H1 (cell line): ENCODE measurements at regions not wholly inside any gene's neighbourhood (a gene's known extent, or its start where the extent isn't known, plus 50 kb on each side); places are given as distances from the start of the nearest gene placed in this dataset.

Experiments
- CTCF ChIA-PET: fragments of 300-600 bp; sonication (Branson Sonifier 250); formaldehyde crosslinking; loops from one replicate; lab custom pipeline; 2021; ENCODE audit not compliant: partially characterized antibody; lab: Charles Lee
- POLR2A ChIA-PET: fragments of 300-600 bp; sonication (Branson Sonifier 250); formaldehyde crosslinking; loops from one replicate; lab custom pipeline; 2021; ENCODE audit warnings: inconsistent platforms; ENCODE audit not compliant: partially characterized antibody; lab: Charles Lee
- DNase-seq, 2 experiments: peaks; one replicate each; pipeline versions ENCODE4 v3.0.0 to v3.0.0-alpha.2; 2010 to 2022; ENCODE audit warnings: low spot score in 2 of 2, low read depth in 1 of 2, mixed read lengths in 1 of 2
- FAIRE-seq: peaks from 2 replicates; lab custom pipeline; 2011; peaks lifted over from hg19 to GRCh38; lab: Jason Lieb, UNC
- H2AFZ ChIP-seq: 2 replicates; pipeline ENCODE4 v1.8.1; 2012; ENCODE audit warnings: low read length, inconsistent platforms
- H2AK5ac ChIP-seq: 2 replicates; pipeline ENCODE4 v1.6.1; 2013; ENCODE audit warnings: low read depth, low read length
- H2BK120ac ChIP-seq: replicated peaks from 2 replicates; pipeline ENCODE3; 2013; ENCODE audit warnings: low read depth, low read length, inconsistent platforms
- H2BK12ac ChIP-seq: 2 replicates; pipeline ENCODE4 v1.6.1; 2013; ENCODE audit warnings: low read depth, low read length
- H2BK15ac ChIP-seq: 2 replicates; pipeline ENCODE4 v1.6.1; 2013; ENCODE audit warnings: low read length
- H2BK20ac ChIP-seq: 2 replicates; pipeline ENCODE4 v1.6.1; 2013; ENCODE audit warnings: low read length
- H2BK5ac ChIP-seq: 2 replicates; pipeline ENCODE4 v1.6.1; 2013; ENCODE audit warnings: low read depth, low read length
- H3K14ac ChIP-seq: 2 replicates; pipeline ENCODE4 v1.6.1; 2013; ENCODE audit warnings: inconsistent platforms; ENCODE audit not compliant: insufficient read length
- H3K18ac ChIP-seq: 2 replicates; pipeline ENCODE4 v1.6.1; 2013; ENCODE audit warnings: low read length; ENCODE audit errors: extremely low read depth
- H3K23ac ChIP-seq: 2 replicates; pipeline ENCODE4 v1.6.1; 2013; ENCODE audit warnings: inconsistent platforms; ENCODE audit not compliant: insufficient read length
- H3K23me2 ChIP-seq: 2 replicates; pipeline ENCODE4 v1.6.1; 2013; ENCODE audit warnings: low read depth, low read length
- H3K27ac ChIP-seq: 2 replicates; pipeline ENCODE4 v1.6.1; 2011; ENCODE audit warnings: low read depth, low read length, inconsistent platforms
- H3K27me3 ChIP-seq, 4 experiments: replicated peaks in 1 of 4; 1 replicate in 1 of 4; 2 replicates in 3 of 4; pipeline versions ENCODE4 v1.6.1 to v1.8.1; 2011 to 2013; ENCODE audit warnings: low read length in 3 of 4, mild to moderate bottlenecking in 3 of 4, inconsistent platforms in 2 of 4, mixed read lengths in 2 of 4, moderate library complexity in 1 of 4; ENCODE audit not compliant: control insufficient read depth in 3 of 4, insufficient read depth in 3 of 4; ENCODE audit errors: extremely low read depth in 1 of 4
- H3K36me3 ChIP-seq, 4 experiments: 2 replicates each; pipeline versions ENCODE4 v1.6.1 to v1.8.1; 2011 to 2013; ENCODE audit warnings: mild to moderate bottlenecking in 4 of 4, low read length in 3 of 4, moderate library complexity in 2 of 4, control low read depth in 1 of 4, inconsistent platforms in 1 of 4; ENCODE audit not compliant: insufficient read depth in 4 of 4, control insufficient read depth in 2 of 4
- H3K4ac ChIP-seq: replicated peaks from 2 replicates; pipeline ENCODE3; 2013; ENCODE audit warnings: low read length, low read depth, mixed read lengths, inconsistent platforms; ENCODE audit not compliant: insufficient read length
- H3K4me1 ChIP-seq, 4 experiments: replicated peaks in 1 of 4; 1 replicate in 1 of 4; 2 replicates in 3 of 4; pipeline versions ENCODE4 v1.6.1 to v1.8.1; 2011 to 2013; ENCODE audit warnings: low read length in 3 of 4, inconsistent platforms in 2 of 4, mixed read lengths in 1 of 4; ENCODE audit not compliant: insufficient read depth in 4 of 4, control insufficient read depth in 3 of 4
- H3K4me2 ChIP-seq, 2 experiments: 2 replicates each; pipeline versions ENCODE4 v1.6.1 to v1.8.1; 2011 to 2013; ENCODE audit warnings: low read depth in 2 of 2, low read length in 2 of 2, control low read depth in 1 of 2, inconsistent platforms in 1 of 2, mild to moderate bottlenecking in 1 of 2; ENCODE audit not compliant: insufficient read depth in 1 of 2
- H3K4me3 ChIP-seq, 4 experiments: fragments of 200-600, 300-600 bp in 1 of 4; sonication (generic), shearing (Covaris generic), sonication (Bioruptor Twin) in 1 of 4; 2 replicates each; pipeline versions ENCODE4 v1.5.1 to v1.8.1; 2011 to 2016; ENCODE audit warnings: low read length in 4 of 4, low read depth in 3 of 4, control low read depth in 2 of 4, inconsistent platforms in 2 of 4, mild to moderate bottlenecking in 2 of 4, mixed read lengths in 1 of 4, moderate library complexity in 1 of 4; ENCODE audit not compliant: insufficient read depth in 2 of 4; ENCODE audit errors: extremely low read depth in 1 of 4
- H3K56ac ChIP-seq: replicated peaks from 2 replicates; pipeline ENCODE3; 2013; ENCODE audit warnings: low read depth, mild to moderate bottlenecking, mixed read lengths, low read length, inconsistent platforms; ENCODE audit not compliant: insufficient read length
- H3K79me1 ChIP-seq: 2 replicates; pipeline ENCODE4 v1.6.1; 2013; ENCODE audit warnings: low read depth, low read length, control low read depth
- H3K79me2 ChIP-seq, 2 experiments: 2 replicates each; pipeline versions ENCODE4 v1.6.1 to v1.8.1; 2012 to 2013; ENCODE audit warnings: low read length in 2 of 2, mild to moderate bottlenecking in 2 of 2, inconsistent platforms in 1 of 2; ENCODE audit not compliant: insufficient read depth in 2 of 2, control insufficient read depth in 1 of 2
- H3K9ac ChIP-seq, 4 experiments: replicated peaks in 1 of 4; 1 replicate in 1 of 4; 2 replicates in 3 of 4; pipeline versions ENCODE4 v1.6.1 to v1.8.1; 2011 to 2013; ENCODE audit warnings: low read depth in 3 of 4, low read length in 3 of 4, control low read depth in 2 of 4, mild to moderate bottlenecking in 2 of 4, moderate library complexity in 2 of 4, inconsistent platforms in 1 of 4; ENCODE audit errors: extremely low read depth in 1 of 4
- H3K9me3 ChIP-seq, 2 experiments: 2 replicates each; pipeline versions ENCODE4 v1.6.1 to v1.8.1; 2012 to 2013; ENCODE audit warnings: mild to moderate bottlenecking in 2 of 2, moderate library complexity in 2 of 2, control low read depth in 1 of 2, inconsistent platforms in 1 of 2, low read depth in 1 of 2, low read length in 1 of 2, mixed read lengths in 1 of 2; ENCODE audit not compliant: insufficient read depth in 2 of 2
- H4K20me1 ChIP-seq, 2 experiments: replicated peaks in 1 of 2; 2 replicates each; pipeline versions ENCODE3 to v1.8.1; 2011 to 2013; ENCODE audit warnings: inconsistent platforms in 2 of 2, low read length in 2 of 2, mild to moderate bottlenecking in 1 of 2; ENCODE audit not compliant: insufficient read depth in 2 of 2, control insufficient read depth in 1 of 2
- H4K5ac ChIP-seq: 2 replicates; pipeline ENCODE4 v1.6.1; 2013; ENCODE audit warnings: low read length, low read depth, mixed read lengths, inconsistent platforms; ENCODE audit not compliant: insufficient read length
- H4K8ac ChIP-seq: 2 replicates; pipeline ENCODE4 v1.8.0; 2013; ENCODE audit warnings: mild to moderate bottlenecking, moderate library complexity, low read length, inconsistent platforms; ENCODE audit not compliant: insufficient read depth; ENCODE audit errors: extremely low read depth
- H4K91ac ChIP-seq: replicated peaks from 2 replicates; pipeline ENCODE3; 2013; ENCODE audit warnings: low read length, mixed read lengths, inconsistent platforms; ENCODE audit not compliant: insufficient read length
- ASH2L ChIP-seq: fragments of 200-600, 300-600 bp; sonication (generic); IDR thresholded peaks from one replicate; pipeline ENCODE4 v1.7.1; 2017; ENCODE audit warnings: low read length
- BACH1 ChIP-seq: IDR thresholded peaks from 2 replicates; pipeline ENCODE4 v1.6.1; 2012; ENCODE audit warnings: low read length, improper control_type of control experiment
- CEBPB ChIP-seq: IDR thresholded peaks from 2 replicates; pipeline ENCODE4 v1.6.1; 2012; ENCODE audit warnings: low read depth, low read length
- CTCF ChIP-seq, 3 experiments: IDR thresholded peaks; 1 replicate in 2 of 3; 2 replicates in 1 of 3; pipeline versions ENCODE4 v1.5.1 to v1.6.1; 2011; ENCODE audit warnings: low read length in 3 of 3, mild to moderate bottlenecking in 3 of 3, inconsistent platforms in 2 of 3, low read depth in 1 of 3, moderate library complexity in 1 of 3; ENCODE audit not compliant: insufficient read depth in 1 of 3; ENCODE audit errors: control extremely low read depth in 1 of 3
- EZH2 ChIP-seq: fragments of 200-600 bp; sonication (generic); IDR thresholded peaks from 2 replicates; pipeline ENCODE4 v1.7.1; 2012; ENCODE audit warnings: low read depth, mild to moderate bottlenecking, moderate library complexity, low read length, inconsistent platforms; ENCODE audit not compliant: severe bottlenecking
- JUN ChIP-seq: IDR thresholded peaks from 2 replicates; pipeline ENCODE4 v1.6.1; 2011; ENCODE audit warnings: low read depth, mild to moderate bottlenecking, improper control_type of control experiment, low read length
- RAD21 ChIP-seq, 2 experiments: IDR thresholded peaks in 1 of 2; conservative IDR thresholded peaks in 1 of 2; 2 replicates each; pipeline ENCODE4 v1.6.1; 2011; ENCODE audit warnings: low read depth in 2 of 2, low read length in 2 of 2, improper control_type of control experiment in 1 of 2, inconsistent platforms in 1 of 2, mild to moderate bottlenecking in 1 of 2, moderate library complexity in 1 of 2
- SAP30 ChIP-seq: fragments of 300-600 bp; sonication (generic); IDR thresholded peaks from 2 replicates; pipeline ENCODE4 v1.7.1; 2012; ENCODE audit warnings: low read length, moderate library complexity, mild to moderate bottlenecking, inconsistent platforms; ENCODE audit not compliant: insufficient read depth, insufficient replicate concordance
- WGBS, 2 experiments: shearing (Covaris generic) in 1 of 2; methylation state at CpG; one replicate each; pipeline versions ENCODE4 v1.1.6 to v1.1.7; 2013 to 2015; ENCODE audit warnings: low lambda C conversion rate in 2 of 2, mixed read lengths in 2 of 2, inconsistent platforms in 1 of 2, low coverage in 1 of 2, missing lambda C conversion rate in 1 of 2; ENCODE audit not compliant: insufficient replicate concordance in 2 of 2, insufficient coverage in 1 of 2, insufficient read length in 1 of 2; ENCODE audit errors: extremely low coverage in 1 of 2, missing lambda C conversion rate in 1 of 2; 5-methylcytosine and 5-hydroxymethylcytosine counted together
- TF ChIP-seq, protein P1 (sequence below): IDR thresholded peaks from 2 replicates; pipeline ENCODE4 v1.6.1; 2011; ENCODE audit warnings: low read depth, mild to moderate bottlenecking, low read length; ENCODE audit not compliant: insufficient read depth

GRCh38 chr2:212609479-212609878 is 70.9 kb upstream of the ERBB4 start:
- H2BK20ac ChIP-seq = no peak overlapping the region
- no peaks in the 10 kb centered on the region for H3K79me1 ChIP-seq
- no peaks in the 10 kb centered on the region for H3K23me2 ChIP-seq
- no peak overlapping the region for H3K4me3 ChIP-seq
- H3K23ac ChIP-seq = no peak overlapping the region
- TF ChIP-seq ASH2L = no peak
- no peak for TF ChIP-seq JUN
- no peak for TF ChIP-seq CTCF (IDR thresholded peaks at IDR 0.05; ENCODE audit: control extremely low read depth in 1 of 3, insufficient read depth in 1 of 3, low read depth in 1 of 3, low read length in 3 of 3)
- TF ChIP-seq SAP30 = no peak
- TF ChIP-seq BACH1 = no peak
- TF ChIP-seq, protein P1, sequence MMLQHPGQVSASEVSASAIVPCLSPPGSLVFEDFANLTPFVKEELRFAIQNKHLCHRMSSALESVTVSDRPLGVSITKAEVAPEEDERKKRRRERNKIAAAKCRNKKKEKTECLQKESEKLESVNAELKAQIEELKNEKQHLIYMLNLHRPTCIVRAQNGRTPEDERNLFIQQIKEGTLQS = no peak
- no peak for TF ChIP-seq RAD21 (IDR thresholded peaks at IDR 0.05 in 1 of 2, conservative IDR thresholded peaks at IDR 0.05 in 1 of 2; ENCODE audit: low read depth in 2 of 2, low read length in 2 of 2)
- TF ChIP-seq CEBPB = 0 out of 2 replicates have a peak, but pooled peaks have one; percentile 64
- TF ChIP-seq EZH2 = no peak
- no peak overlapping the region for H3K56ac ChIP-seq
- no peak overlapping the region for H3K4me2 ChIP-seq
- no peaks in the 10 kb centered on the region for H3K79me2 ChIP-seq
- DNase-seq = no peak
- H3K14ac ChIP-seq = no peak overlapping the region
- FAIRE-seq = no peak
- no peak overlapping the region for H2BK12ac ChIP-seq
- no peak overlapping the region for H2BK15ac ChIP-seq
- H2BK120ac ChIP-seq = no peak overlapping the region
- ChIA-PET POLR2A (interaction anchor here (0.8 kb wide), 1 partner anchor 1215 kb away, joined by 4 read pairs; no protein-coding TSS in a partner anchor), CTCF (no interaction called here)
- no peak overlapping the region for H3K18ac ChIP-seq
- H3K4ac ChIP-seq = no peak overlapping the region
- no peak overlapping the region for H3K27ac ChIP-seq
- H4K91ac ChIP-seq = no peak overlapping the region
- 96% methylated on average over 3 of the region's 3 CpGs; no CpG with 5 or more reads in 1 of the 2 experiments for WGBS, 2 experiments
- H3K36me3 ChIP-seq = no peaks in the 10 kb centered on the region
- H2AFZ ChIP-seq = no peak overlapping the region
- no peaks in the 10 kb centered on the region for H3K27me3 ChIP-seq
- no peak overlapping the region for H4K8ac ChIP-seq
- H3K9ac ChIP-seq = no peak overlapping the region
- no peaks in the 10 kb centered on the region for H3K4me1 ChIP-seq
- H4K20me1 ChIP-seq = no peaks in the 10 kb centered on the region
- no peak overlapping the region for H4K5ac ChIP-seq
- H2BK5ac ChIP-seq = no peak overlapping the region
- no peaks in the 10 kb centered on the region for H3K9me3 ChIP-seq
- no peak overlapping the region for H2AK5ac ChIP-seq
